ENCODE measurements at regions not wholly inside any gene's neighbourhood (a gene's known extent, or its start where the extent isn't known, plus 50 kb on each side); places are given as distances from the start of the nearest gene placed in this dataset.

- ATAC-seq: no peak
- no peaks in the 10 kb centered on the region for H3K9me3 ChIP-seq (replicated peaks; ENCODE audit: control insufficient read depth, insufficient read depth, low read length)
- ChIA-PET CTCF (no interaction called here), POLR2A (no interaction called here), SMC1A (ENCODE audit: uncharacterized antibody, unreplicated experiment) (no interaction called here), RAD21 (ENCODE audit: unreplicated experiment) (no interaction called here)
- H3K79me2 ChIP-seq (ENCODE audit: control insufficient read depth, insufficient read depth, low read length): no peaks in the 10 kb centered on the region
- no peak overlapping the region for H3K9ac ChIP-seq (ENCODE audit: control insufficient read depth, insufficient read depth, low read length)
- H3K27me3 ChIP-seq (replicated peaks in 1 of 2; ENCODE audit: control insufficient read depth in 2 of 2, insufficient read depth in 2 of 2, low read length in 1 of 2): no peaks in the 10 kb centered on the region
- no peak overlapping the region for H2AFZ ChIP-seq (ENCODE audit: control insufficient read depth, low read depth, low read length)
- TF ChIP-seq SUPT20H (IDR thresholded peaks at IDR 0.05; ENCODE audit: borderline replicate concordance, control insufficient read depth, low read depth, low read length) (no peak), SIX5 (IDR thresholded peaks at IDR 0.05; ENCODE audit: low read depth, low read length, severe bottlenecking) (no peak), YY1 (IDR thresholded peaks at IDR 0.05; ENCODE audit: low read depth, low read length) (no peak), NR2C2 (IDR thresholded peaks at IDR 0.05; ENCODE audit: borderline replicate concordance, control insufficient read depth, insufficient read length, low read depth) (no peak), NR2C1 (IDR thresholded peaks at IDR 0.05) (no peak), NKRF (conservative IDR thresholded peaks at IDR 0.05) (no peak), CHD4 (IDR thresholded peaks at IDR 0.05) (no peak)
- in situ Hi-C loops (cut with MboI) (no loop called here), intact Hi-C loops (cut with micrococcal nuclease; ENCODE audit: unreplicated experiment) (loop anchor here (10.0 kb wide), 1 partner anchor 51 kb away; no protein-coding TSS in a partner anchor)
- no TSS peak for BruUV-seq (replicated peaks)
- no peak overlapping the region for H3K4me2 ChIP-seq (ENCODE audit: control insufficient read depth, insufficient read depth)
- no peak for FAIRE-seq
- H3K27ac ChIP-seq (ENCODE audit: control insufficient read depth, insufficient read depth): no peak overlapping the region
- WGBS (ENCODE audit: insufficient coverage, insufficient replicate concordance, low lambda C conversion rate, missing lambda C conversion rate): 47% methylated on average over 6 of the region's 6 CpGs
- no peaks in the 10 kb centered on the region for H3K36me3 ChIP-seq (ENCODE audit: control insufficient read depth in 2 of 2, insufficient read depth in 2 of 2, low read length in 1 of 2)
- H4K20me1 ChIP-seq (ENCODE audit: control insufficient read depth, insufficient read depth): no peaks in the 10 kb centered on the region
- no peaks in the 10 kb centered on the region for H3K4me1 ChIP-seq (ENCODE audit: control insufficient read depth, insufficient read depth, low read length)
- no peak overlapping the region for H3K4me3 ChIP-seq
- DNase-seq (ENCODE audit: low read depth, low spot score): no peak
Measured at GRCh38 chr3:162845918-162846317, 1349.3 kb downstream of the OTOL1 start.

DNA sequence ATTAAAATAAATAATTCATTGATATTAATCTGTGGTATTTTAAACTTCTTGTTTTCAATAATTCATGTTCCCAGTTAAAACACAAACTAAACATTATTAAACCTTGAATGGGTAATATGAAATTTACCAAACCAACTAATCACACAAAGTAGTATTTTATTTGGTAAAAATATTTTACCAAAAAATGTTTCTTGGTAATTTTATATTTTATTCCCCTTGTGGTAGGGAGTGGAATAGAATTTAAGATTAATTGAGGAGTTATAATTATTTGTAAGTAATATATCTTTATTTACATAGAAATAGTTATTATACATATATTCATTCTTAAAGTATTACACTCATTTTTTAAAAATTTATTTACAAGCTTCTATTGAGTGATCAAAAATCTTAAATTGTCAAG lies 1350.9 kb downstream of the OTOL1 start:
- POLR2A ChIA-PET: no interaction called here
- DNase-seq (ENCODE audit: low read depth, low spot score): no peak
- H3K9ac ChIP-seq (ENCODE audit: control insufficient read depth, insufficient read depth, low read length): no peak overlapping the region
- no peaks in the 10 kb centered on the region for H3K9me3 ChIP-seq (replicated peaks; ENCODE audit: control insufficient read depth, insufficient read depth, low read length)
- CTCF ChIA-PET: no interaction called here
- in situ Hi-C loops (cut with MboI): no loop called here
- no peaks in the 10 kb centered on the region for H3K4me1 ChIP-seq (ENCODE audit: control insufficient read depth, insufficient read depth, low read length)
- no peak overlapping the region for H3K4me3 ChIP-seq
- H2AFZ ChIP-seq (ENCODE audit: control insufficient read depth, low read depth, low read length): no peak overlapping the region
- no peak for ATAC-seq
- H3K4me2 ChIP-seq (ENCODE audit: control insufficient read depth, insufficient read depth): no peak overlapping the region
- SMC1A ChIA-PET (ENCODE audit: uncharacterized antibody, unreplicated experiment): no interaction called here
- H3K79me2 ChIP-seq (ENCODE audit: control insufficient read depth, insufficient read depth, low read length): no peaks in the 10 kb centered on the region
- intact Hi-C loops (cut with micrococcal nuclease; ENCODE audit: unreplicated experiment): loop anchor here (10.0 kb wide), 1 partner anchor 53 kb away; no protein-coding TSS in a partner anchor
- RAD21 ChIA-PET (ENCODE audit: unreplicated experiment): no interaction called here
- no peaks in the 10 kb centered on the region for H4K20me1 ChIP-seq (ENCODE audit: control insufficient read depth, insufficient read depth)
- FAIRE-seq: no peak
- no peaks in the 10 kb centered on the region for H3K36me3 ChIP-seq (ENCODE audit: control insufficient read depth in 2 of 2, insufficient read depth in 2 of 2, low read length in 1 of 2)
- no TSS peak for BruUV-seq (replicated peaks)
- no peaks in the 10 kb centered on the region for H3K27me3 ChIP-seq (replicated peaks in 1 of 2; ENCODE audit: control insufficient read depth in 2 of 2, insufficient read depth in 2 of 2, low read length in 1 of 2)
- H3K27ac ChIP-seq (ENCODE audit: control insufficient read depth, insufficient read depth): no peak overlapping the region
- no peak for TF ChIP-seq ZZZ3 (IDR thresholded peaks at IDR 0.05; ENCODE audit: control insufficient read depth, insufficient read length, low read depth)
- no peak for TF ChIP-seq YY1 (IDR thresholded peaks at IDR 0.05; ENCODE audit: low read depth, low read length)
- TF ChIP-seq EED (IDR thresholded peaks at IDR 0.05; ENCODE audit: low read depth): no peak
- TF ChIP-seq ATF7 (IDR thresholded peaks at IDR 0.05; ENCODE audit: low read depth): no peak
- no peak for TF ChIP-seq ZBTB33 (IDR thresholded peaks at IDR 0.05)
- TF ChIP-seq, protein P1, sequence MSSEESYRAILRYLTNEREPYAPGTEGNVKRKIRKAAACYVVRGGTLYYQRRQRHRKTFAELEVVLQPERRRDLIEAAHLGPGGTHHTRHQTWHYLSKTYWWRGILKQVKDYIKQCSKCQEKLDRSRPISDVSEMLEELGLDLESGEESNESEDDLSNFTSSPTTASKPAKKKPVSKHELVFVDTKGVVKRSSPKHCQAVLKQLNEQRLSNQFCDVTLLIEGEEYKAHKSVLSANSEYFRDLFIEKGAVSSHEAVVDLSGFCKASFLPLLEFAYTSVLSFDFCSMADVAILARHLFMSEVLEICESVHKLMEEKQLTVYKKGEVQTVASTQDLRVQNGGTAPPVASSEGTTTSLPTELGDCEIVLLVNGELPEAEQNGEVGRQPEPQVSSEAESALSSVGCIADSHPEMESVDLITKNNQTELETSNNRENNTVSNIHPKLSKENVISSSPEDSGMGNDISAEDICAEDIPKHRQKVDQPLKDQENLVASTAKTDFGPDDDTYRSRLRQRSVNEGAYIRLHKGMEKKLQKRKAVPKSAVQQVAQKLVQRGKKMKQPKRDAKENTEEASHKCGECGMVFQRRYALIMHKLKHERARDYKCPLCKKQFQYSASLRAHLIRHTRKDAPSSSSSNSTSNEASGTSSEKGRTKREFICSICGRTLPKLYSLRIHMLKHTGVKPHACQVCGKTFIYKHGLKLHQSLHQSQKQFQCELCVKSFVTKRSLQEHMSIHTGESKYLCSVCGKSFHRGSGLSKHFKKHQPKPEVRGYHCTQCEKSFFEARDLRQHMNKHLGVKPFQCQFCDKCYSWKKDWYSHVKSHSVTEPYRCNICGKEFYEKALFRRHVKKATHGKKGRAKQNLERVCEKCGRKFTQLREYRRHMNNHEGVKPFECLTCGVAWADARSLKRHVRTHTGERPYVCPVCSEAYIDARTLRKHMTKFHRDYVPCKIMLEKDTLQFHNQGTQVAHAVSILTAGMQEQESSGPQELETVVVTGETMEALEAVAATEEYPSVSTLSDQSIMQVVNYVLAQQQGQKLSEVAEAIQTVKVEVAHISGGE (CRISPR knock-in tag; IDR thresholded peaks at IDR 0.05): no peak
- no peak for TF ChIP-seq PML (IDR thresholded peaks at IDR 0.05; ENCODE audit: low read length)
